Keratinocyte (primary cell): ENCODE measurements at regions not wholly inside any gene's neighbourhood (a gene's known extent, or its start where the extent isn't known, plus 50 kb on each side); places are given as distances from the start of the nearest gene placed in this dataset.

Source experiments
- CTCF ChIP-seq, 3 experiments: IDR thresholded peaks in 1 of 3; conservative IDR thresholded peaks in 1 of 3; optimal IDR thresholded peaks in 1 of 3; 2 replicates in 2 of 3; 3 replicates in 1 of 3; pipeline versions ENCODE3 to v1.5.1; 2011; ENCODE audit warnings: low read length in 3 of 3, mild to moderate bottlenecking in 3 of 3, moderate library complexity in 2 of 3, control low read depth in 1 of 3, inconsistent platforms in 1 of 3; ENCODE audit not compliant: insufficient read depth in 2 of 3; ENCODE audit errors: extremely low read depth in 1 of 3
- EZH2 ChIP-seq: IDR thresholded peaks from one replicate; pipeline ENCODE4 v1.6.1; 2012; ENCODE audit warnings: inconsistent platforms, mild to moderate bottlenecking, low read length, moderate library complexity

DNA sequence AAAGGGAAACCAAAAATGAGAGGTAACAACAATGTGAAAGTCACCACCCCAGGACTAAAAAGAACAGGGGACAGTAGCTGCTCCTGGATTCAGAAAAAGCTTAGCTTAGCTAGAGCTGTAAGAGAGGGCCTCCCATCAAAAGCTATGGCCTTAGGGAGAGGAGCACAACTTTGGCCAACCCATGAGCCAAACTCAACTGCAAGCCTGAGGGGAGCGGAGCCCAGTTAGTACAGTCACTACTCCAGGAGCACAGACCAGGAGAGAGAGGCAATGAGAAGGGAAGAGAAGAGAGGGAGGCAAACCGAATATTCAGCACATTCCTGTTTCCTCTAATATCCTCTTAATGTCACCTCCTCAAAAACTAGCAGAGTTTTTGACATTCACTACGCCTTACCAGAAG is 917.1 kb upstream of the INTU start:
- TF ChIP-seq CTCF (optimal IDR thresholded peaks at IDR 0.05 in 1 of 3, IDR thresholded peaks at IDR 0.05 in 1 of 3, conservative IDR thresholded peaks at IDR 0.05 in 1 of 3; ENCODE audit: extremely low read depth in 1 of 3, insufficient read depth in 2 of 3, low read length in 3 of 3) (no peak), EZH2 (no peak)
